Breast epithelium (tissue), 4 donors: ENCODE measurements at regions not wholly inside any gene's neighbourhood (a gene's known extent, or its start where the extent isn't known, plus 50 kb on each side); places are given as distances from the start of the nearest gene placed in this dataset.

Source experiments
- DNase-seq, 2 donors: peaks; one replicate each; pipeline ENCODE4 v3.0.0-alpha.2; 2019; ENCODE audit warnings: low spot score in 2 of 2
- H3K27ac ChIP-seq, 2 donors: fragments of 200-600 bp; sonication (generic) in 1 of 2; one replicate each; pipeline ENCODE4 v1.5.1; 2016 to 2019; ENCODE audit warnings: mild to moderate bottlenecking in 1 of 2
- H3K27me3 ChIP-seq, 2 donors: fragments of 200-600 bp; sonication (generic) in 1 of 2; one replicate each; pipeline versions ENCODE4 v1.5.1 to v1.6.0; 2017 to 2019; ENCODE audit warnings: control low read depth in 1 of 2, mild to moderate bottlenecking in 1 of 2
- H3K36me3 ChIP-seq: fragments of 200-600 bp; one replicate; pipeline ENCODE4 v1.5.1; 2019
- H3K4me1 ChIP-seq, 2 donors: fragments of 200-600 bp; sonication (generic); one replicate each; pipeline ENCODE4 v1.5.1; 2016 to 2019; ENCODE audit warnings: control low read depth in 1 of 2
- H3K4me3 ChIP-seq, 3 donors: fragments of 200-600 bp; sonication (generic); 1 replicate in 2 of 3; 2 replicates in 1 of 3; pipeline ENCODE4 v1.5.1; 2016 to 2019; ENCODE audit warnings: mild to moderate bottlenecking in 3 of 3, moderate library complexity in 2 of 3
- H3K9me3 ChIP-seq, 2 donors: fragments of 200-600 bp; sonication (generic) in 1 of 2; one replicate each; pipeline ENCODE4 v1.5.1; 2016 to 2019; ENCODE audit warnings: control low read depth in 1 of 2
- POLR2A ChIP-seq: fragments of 450-650 bp; IDR thresholded peaks from one replicate; pipeline ENCODE4 v1.6.1; 2016; ENCODE audit warnings: antibody characterized with exemption, mild to moderate bottlenecking, moderate library complexity
- POLR2AphosphoS5 ChIP-seq, 3 donors: sonication (generic); formaldehyde crosslinking; IDR thresholded peaks; one replicate each; pipeline ENCODE4 v1.6.1; 2017; ENCODE audit warnings: antibody characterized with exemption in 3 of 3
- intact Hi-C: fragments of 100-400 bp; cut with DNase I; formaldehyde crosslinking; loops from one replicate; pipeline ENCODE4 v1.15.1; 2023; ENCODE audit warnings: low total_unique reads
- TF ChIP-seq, protein P1 (sequence below), 3 donors: fragments of 450-650 bp; IDR thresholded peaks; one replicate each; pipeline ENCODE4 v1.5.1; 2016 to 2017; ENCODE audit warnings: antibody characterized with exemption in 3 of 3, mild to moderate bottlenecking in 3 of 3, moderate library complexity in 3 of 3

DNA sequence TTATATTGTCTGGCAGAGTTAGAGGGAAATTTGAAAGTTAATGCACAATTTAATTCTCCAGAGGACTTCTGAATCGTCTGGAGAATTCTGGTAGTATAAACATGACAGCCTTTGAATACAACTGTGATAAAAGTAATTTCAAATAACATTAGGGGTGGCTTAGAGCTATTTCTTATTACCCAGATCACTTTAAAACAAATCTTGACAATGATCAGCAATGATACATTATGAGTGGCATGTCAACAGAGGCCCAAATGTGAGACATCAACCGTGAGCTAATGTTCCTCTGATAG, 259.1 kb downstream of the HACE1 start:
- TF ChIP-seq, protein P1, sequence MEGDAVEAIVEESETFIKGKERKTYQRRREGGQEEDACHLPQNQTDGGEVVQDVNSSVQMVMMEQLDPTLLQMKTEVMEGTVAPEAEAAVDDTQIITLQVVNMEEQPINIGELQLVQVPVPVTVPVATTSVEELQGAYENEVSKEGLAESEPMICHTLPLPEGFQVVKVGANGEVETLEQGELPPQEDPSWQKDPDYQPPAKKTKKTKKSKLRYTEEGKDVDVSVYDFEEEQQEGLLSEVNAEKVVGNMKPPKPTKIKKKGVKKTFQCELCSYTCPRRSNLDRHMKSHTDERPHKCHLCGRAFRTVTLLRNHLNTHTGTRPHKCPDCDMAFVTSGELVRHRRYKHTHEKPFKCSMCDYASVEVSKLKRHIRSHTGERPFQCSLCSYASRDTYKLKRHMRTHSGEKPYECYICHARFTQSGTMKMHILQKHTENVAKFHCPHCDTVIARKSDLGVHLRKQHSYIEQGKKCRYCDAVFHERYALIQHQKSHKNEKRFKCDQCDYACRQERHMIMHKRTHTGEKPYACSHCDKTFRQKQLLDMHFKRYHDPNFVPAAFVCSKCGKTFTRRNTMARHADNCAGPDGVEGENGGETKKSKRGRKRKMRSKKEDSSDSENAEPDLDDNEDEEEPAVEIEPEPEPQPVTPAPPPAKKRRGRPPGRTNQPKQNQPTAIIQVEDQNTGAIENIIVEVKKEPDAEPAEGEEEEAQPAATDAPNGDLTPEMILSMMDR (IDR thresholded peaks at IDR 0.05): no peak
- TF ChIP-seq POLR2AphosphoS5 (IDR thresholded peaks at IDR 0.05): no peak
- H3K9me3 ChIP-seq: no peaks in the 10 kb centered on the region
- no peaks in the 10 kb centered on the region for H3K4me1 ChIP-seq
- intact Hi-C loops: no loop called here
- H3K4me3 ChIP-seq: no peak overlapping the region
- no peaks in the 10 kb centered on the region for H3K36me3 ChIP-seq
- H3K27me3 ChIP-seq: no peaks in the 10 kb centered on the region
- no peak for DNase-seq
- no peak overlapping the region for H3K27ac ChIP-seq

DNA sequence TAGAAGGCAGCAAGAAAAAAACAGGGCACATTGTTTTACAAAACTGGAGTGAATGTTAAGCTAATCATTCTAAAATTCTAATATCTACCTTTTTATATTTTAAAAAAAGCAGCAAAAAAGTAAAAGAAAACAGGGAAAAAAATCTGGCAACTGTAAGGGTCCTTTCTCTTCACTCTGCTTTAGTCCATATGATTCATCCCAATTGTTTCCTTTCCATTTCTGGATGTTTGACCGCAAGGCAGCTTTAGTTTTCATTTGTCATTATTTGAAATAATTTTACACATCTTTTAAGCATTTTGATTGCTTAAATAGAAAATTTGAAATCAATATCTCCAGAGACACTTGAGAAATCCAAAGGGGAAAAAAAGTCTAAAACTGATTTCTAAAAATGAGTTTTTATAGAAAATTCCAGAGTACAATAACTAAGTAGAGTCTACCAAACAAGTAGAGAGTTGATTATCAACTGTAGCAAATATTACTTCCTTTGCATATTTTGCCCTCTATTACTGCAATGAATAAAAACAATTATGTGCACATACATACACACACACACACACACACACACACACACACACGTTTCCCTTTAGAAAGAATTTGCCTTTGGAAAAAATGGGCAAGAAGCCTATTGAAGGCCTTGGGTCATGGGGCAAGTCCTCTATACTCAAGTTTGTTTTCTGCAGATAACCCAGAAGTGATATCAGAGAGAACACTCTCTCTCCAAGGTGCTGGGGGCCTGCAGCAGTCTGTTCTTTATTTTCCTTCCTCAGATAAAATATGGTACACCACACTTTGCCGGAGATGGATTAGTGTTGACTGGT, 259.7 kb downstream of the HACE1 start:
- no peak overlapping the region for H3K4me3 ChIP-seq
- no peaks in the 10 kb centered on the region for H3K4me1 ChIP-seq
- H3K27ac ChIP-seq: no peak overlapping the region
- H3K9me3 ChIP-seq: no peaks in the 10 kb centered on the region
- TF ChIP-seq, protein P1 (IDR thresholded peaks at IDR 0.05): no peak
- no peak for TF ChIP-seq POLR2AphosphoS5 (IDR thresholded peaks at IDR 0.05)
- intact Hi-C loops: loop anchor here (5.0 kb wide), 1 partner anchor 1648 kb away; no protein-coding TSS in a partner anchor
- no peak for DNase-seq
- no peaks in the 10 kb centered on the region for H3K36me3 ChIP-seq
- H3K27me3 ChIP-seq: no peaks in the 10 kb centered on the region

DNA sequence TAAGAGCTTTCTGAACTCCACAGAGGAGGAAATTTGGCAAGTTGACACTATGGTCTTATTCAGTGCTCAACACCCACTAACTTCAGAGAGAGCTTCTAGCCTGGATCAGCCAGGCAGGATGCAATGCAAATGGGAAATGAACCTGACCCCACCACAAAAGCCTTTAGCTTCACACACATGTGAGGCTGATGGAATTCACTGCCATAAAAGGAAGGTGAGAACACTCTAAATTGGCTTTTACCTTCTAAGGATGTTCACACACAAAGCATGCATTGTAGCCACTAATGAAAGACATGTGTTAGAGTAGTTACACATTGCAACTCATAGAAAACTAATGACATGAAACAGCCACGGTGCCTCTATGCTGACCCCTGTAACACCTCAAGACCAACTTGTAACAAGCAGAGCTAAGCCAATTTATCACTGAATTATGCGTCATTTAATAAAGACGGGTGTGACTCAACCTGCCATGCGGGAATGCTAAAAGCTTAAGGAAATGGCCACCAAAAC, 262.1 kb downstream of the HACE1 start:
- DNase-seq: no peak
- H3K27ac ChIP-seq: no peak overlapping the region
- H3K4me1 ChIP-seq: no peaks in the 10 kb centered on the region
- no peaks in the 10 kb centered on the region for H3K27me3 ChIP-seq
- H3K9me3 ChIP-seq: no peaks in the 10 kb centered on the region
- TF ChIP-seq POLR2AphosphoS5 (IDR thresholded peaks at IDR 0.05) (no peak), POLR2A (no peak)
- TF ChIP-seq, protein P1 (IDR thresholded peaks at IDR 0.05): no peak
- no peaks in the 10 kb centered on the region for H3K36me3 ChIP-seq
- H3K4me3 ChIP-seq: no peak overlapping the region
- intact Hi-C loops: loop anchor here (5.0 kb wide), 1 partner anchor 1645 kb away; no protein-coding TSS in a partner anchor

DNA sequence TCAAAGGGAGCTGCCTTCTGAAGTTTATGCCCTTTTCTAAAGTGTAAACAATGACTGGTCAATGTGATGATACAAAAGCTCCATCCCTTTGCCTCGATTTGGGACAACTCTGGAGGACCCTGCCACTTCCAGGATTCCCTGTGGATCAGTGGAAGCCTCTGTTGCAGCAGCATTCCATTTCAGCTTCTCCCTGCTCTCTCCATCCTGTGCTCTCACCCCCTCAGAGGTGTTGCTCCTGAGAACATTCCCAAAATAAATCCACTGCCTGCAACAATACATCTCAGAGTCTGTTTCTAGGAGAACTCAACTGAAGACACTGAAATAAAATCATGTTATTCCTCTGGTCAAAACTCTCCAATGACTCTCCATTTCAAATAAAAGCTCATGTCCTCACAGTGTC, 263.6 kb downstream of the HACE1 start:
- Histone ChIP-seq H3K36me3 (no peaks in the 10 kb centered on the region), H3K4me1 (no peaks in the 10 kb centered on the region), H3K4me3 (no peak overlapping the region), H3K27me3 (no peaks in the 10 kb centered on the region), H3K27ac (no peak overlapping the region), H3K9me3 (no peaks in the 10 kb centered on the region)
- intact Hi-C loops: loop anchor here (5.0 kb wide), 1 partner anchor 1644 kb away; no protein-coding TSS in a partner anchor
- no peak for TF ChIP-seq POLR2AphosphoS5 (IDR thresholded peaks at IDR 0.05)
- no peak for TF ChIP-seq POLR2A
- DNase-seq: no peak

DNA sequence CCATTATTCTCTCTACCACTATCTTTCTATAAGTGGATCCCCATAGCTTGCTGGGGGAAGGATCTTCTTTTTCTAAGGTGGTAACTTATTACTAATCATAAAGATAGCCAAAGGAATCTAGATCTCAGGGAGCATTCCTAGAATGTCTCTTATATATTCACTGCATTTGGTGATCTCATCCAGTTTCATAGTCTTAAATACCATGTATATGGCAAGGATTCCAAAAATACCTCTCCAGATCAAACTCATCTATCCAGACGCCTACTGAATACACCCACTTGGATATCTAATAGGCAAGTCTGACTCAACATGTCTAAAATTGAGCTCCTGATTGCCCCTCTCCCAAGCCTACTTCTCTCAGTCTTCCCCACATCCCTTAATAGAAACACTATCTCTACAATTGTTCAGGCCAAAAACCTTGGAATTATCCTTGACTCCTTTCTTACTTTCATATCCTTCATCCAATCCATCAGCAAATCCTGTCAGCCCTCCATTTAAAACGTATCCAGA, 264.4 kb downstream of the HACE1 start:
- H3K27me3 ChIP-seq: no peaks in the 10 kb centered on the region
- no peak overlapping the region for H3K27ac ChIP-seq
- no peaks in the 10 kb centered on the region for H3K9me3 ChIP-seq
- no peak overlapping the region for H3K4me3 ChIP-seq
- H3K4me1 ChIP-seq: no peaks in the 10 kb centered on the region
- H3K36me3 ChIP-seq: no peaks in the 10 kb centered on the region
- DNase-seq: no peak
- no peak for TF ChIP-seq POLR2A
- TF ChIP-seq, protein P1 (IDR thresholded peaks at IDR 0.05): no peak
- TF ChIP-seq POLR2AphosphoS5 (IDR thresholded peaks at IDR 0.05): no peak
- intact Hi-C loops: loop anchor here (5.0 kb wide), 1 partner anchor 1643 kb away; no protein-coding TSS in a partner anchor
